Activated naive CD4-positive, alpha-beta T cell treated with anti-CD3 and anti-CD28 coated beads, Interleukin-2, amount 10 ng/mL, durations not matched to agents 7 days and 5 days (primary cell): ENCODE measurements at regions not wholly inside any gene's neighbourhood (a gene's known extent, or its start where the extent isn't known, plus 50 kb on each side); places are given as distances from the start of the nearest gene placed in this dataset.
A peak's percentile ranks its signal among the peaks of the same experiment; 100 is the strongest.

Source experiments
- CTCF ChIA-PET: fragments of 350-600 bp; sonication (Branson Sonifier 250); formaldehyde crosslinking; loops from one replicate; lab custom pipeline; 2021; ENCODE audit warnings: antibody characterized with exemption; lab: Charles Lee
- DNase-seq: peaks from one replicate; pipeline ENCODE4 v3.0.0-alpha.2; 2020
- H3K27ac Mint-ChIP-seq: one replicate; pipeline ENCODE4 v1.8.0; 2021; ENCODE audit warnings: mild to moderate bottlenecking, moderate library complexity, mixed read lengths
- H3K27me3 Mint-ChIP-seq: one replicate; pipeline ENCODE4 v1.8.0; 2021; ENCODE audit warnings: mild to moderate bottlenecking, mixed read lengths
- H3K36me3 Mint-ChIP-seq: one replicate; pipeline ENCODE4 v1.8.0; 2021; ENCODE audit warnings: mixed read lengths
- H3K4me1 Mint-ChIP-seq: one replicate; pipeline ENCODE4 v1.8.0; 2021; ENCODE audit warnings: mixed read lengths
- H3K4me3 Mint-ChIP-seq: one replicate; pipeline ENCODE4 v1.8.0; 2021; ENCODE audit warnings: mild to moderate bottlenecking, moderate library complexity, mixed read lengths
- H3K9me3 Mint-ChIP-seq: one replicate; pipeline ENCODE4 v1.8.0; 2021; ENCODE audit warnings: mixed read lengths

- H3K27me3 Mint-ChIP-seq = no peaks in the 10 kb centered on the region
- DNase-seq = no peak
- CTCF ChIA-PET = no interaction called here
- peaks cover 2% of the 10 kb centered on the region for H3K9me3 Mint-ChIP-seq
- no peak overlapping the region for H3K4me3 Mint-ChIP-seq
- H3K36me3 Mint-ChIP-seq = peaks cover 7% of the 10 kb centered on the region
- peak overlapping the region; percentile 0 for H3K27ac Mint-ChIP-seq
- H3K4me1 Mint-ChIP-seq = peaks cover 34% of the 10 kb centered on the region
Measured at GRCh38 chr6:90448836-90449235, 138.0 kb downstream of the MAP3K7 start.

DNA sequence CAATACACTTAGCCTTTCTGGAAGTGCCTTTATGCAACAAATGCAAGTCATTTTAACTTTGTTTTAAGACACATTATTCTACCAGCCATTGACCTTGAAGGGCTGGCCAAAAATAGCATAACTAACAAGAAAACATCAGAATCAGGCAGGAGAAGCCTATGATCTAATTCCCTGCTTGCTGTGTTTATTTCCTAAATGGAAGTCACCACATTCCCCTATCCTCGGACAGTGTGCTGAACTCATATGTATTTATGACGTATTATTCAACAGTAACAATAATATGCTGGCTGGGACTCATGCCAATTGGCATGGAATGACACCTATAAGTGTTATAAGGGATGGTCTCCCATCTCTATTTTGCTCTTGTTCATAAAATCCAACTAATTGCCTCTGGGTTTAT is 140.7 kb downstream of the MAP3K7 start:
- Mint-ChIP-seq H3K9me3 (peaks cover 2% of the 10 kb centered on the region), H3K27me3 (no peaks in the 10 kb centered on the region), H3K4me1 (peaks cover 39% of the 10 kb centered on the region), H3K36me3 (peaks cover 7% of the 10 kb centered on the region), H3K4me3 (no peak overlapping the region), H3K27ac (no peak overlapping the region)
- DNase-seq = no peak
- CTCF ChIA-PET = interaction anchor here (1.6 kb wide), 1 partner anchor 11 kb away, joined by 5 read pairs; no protein-coding TSS in a partner anchor

- Mint-ChIP-seq H3K27me3 (no peaks in the 10 kb centered on the region), H3K9me3 (no peaks in the 10 kb centered on the region), H3K36me3 (peaks cover 7% of the 10 kb centered on the region), H3K4me1 (peaks cover 38% of the 10 kb centered on the region), H3K4me3 (no peak overlapping the region), H3K27ac (no peak overlapping the region)
- DNase-seq = no peak
- CTCF ChIA-PET = no interaction called here
Measured at GRCh38 chr6:90445533-90446108, 141.3 kb downstream of the MAP3K7 start.

- H3K36me3 Mint-ChIP-seq = peaks cover 7% of the 10 kb centered on the region
- peak overlapping the region; percentile 52 for H3K27ac Mint-ChIP-seq
- H3K4me3 Mint-ChIP-seq = no peak overlapping the region
- no peaks in the 10 kb centered on the region for H3K27me3 Mint-ChIP-seq
- no peak for DNase-seq
- H3K9me3 Mint-ChIP-seq = no peaks in the 10 kb centered on the region
- peaks cover 33% of the 10 kb centered on the region for H3K4me1 Mint-ChIP-seq
- CTCF ChIA-PET = interaction anchor here (0.9 to 5.1 kb wide), 8 partner anchors 10 to 50 kb away, joined by 3 to 25 read pairs (median 6); no protein-coding TSS in a partner anchor
Measured at GRCh38 chr6:90444160-90444714, 142.6 kb downstream of the MAP3K7 start.

DNA sequence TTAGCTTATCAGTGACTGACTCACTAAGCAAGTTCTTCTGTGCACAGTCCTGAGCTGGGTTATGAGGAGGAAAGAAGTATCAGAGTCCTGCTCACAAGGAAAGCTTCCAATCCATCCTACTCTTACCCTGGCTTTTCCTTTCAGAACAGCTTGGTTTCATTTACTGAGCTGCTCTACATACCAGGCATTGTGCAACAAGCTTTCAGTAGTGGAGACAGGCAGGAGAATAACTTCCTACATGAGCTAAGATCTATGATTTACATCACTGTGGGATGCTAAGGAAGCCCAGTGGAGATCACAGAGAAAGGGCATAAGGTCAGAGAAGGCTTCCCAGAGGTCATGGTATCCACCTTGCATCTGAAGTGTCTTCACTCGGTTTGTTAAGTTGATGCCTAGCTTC is 144.5 kb downstream of the MAP3K7 start:
- Mint-ChIP-seq H3K27me3 (peaks cover 4% of the 10 kb centered on the region), H3K9me3 (no peaks in the 10 kb centered on the region), H3K4me1 (peaks cover 33% of the 10 kb centered on the region), H3K4me3 (no peak overlapping the region), H3K36me3 (peaks cover 7% of the 10 kb centered on the region), H3K27ac (no peak overlapping the region)
- no peak for DNase-seq
- CTCF ChIA-PET = interaction anchor here (0.7 to 5.1 kb wide), 7 partner anchors 14 to 50 kb away, joined by 3 to 25 read pairs (median 3); no protein-coding TSS in a partner anchor

- no peak for DNase-seq
- no peak overlapping the region for H3K27ac Mint-ChIP-seq
- H3K36me3 Mint-ChIP-seq = peaks cover 4% of the 10 kb centered on the region
- H3K4me1 Mint-ChIP-seq = peaks cover 23% of the 10 kb centered on the region
- peaks cover 4% of the 10 kb centered on the region for H3K27me3 Mint-ChIP-seq
- CTCF ChIA-PET = interaction anchor here (0.8 to 5.1 kb wide), 4 partner anchors 34 to 48 kb away, joined by 3 to 25 read pairs (median 3); no protein-coding TSS in a partner anchor
- no peak overlapping the region for H3K4me3 Mint-ChIP-seq
- no peaks in the 10 kb centered on the region for H3K9me3 Mint-ChIP-seq
Measured at GRCh38 chr6:90440586-90441283, 144.1 kb upstream of the BACH2 start.

DNA sequence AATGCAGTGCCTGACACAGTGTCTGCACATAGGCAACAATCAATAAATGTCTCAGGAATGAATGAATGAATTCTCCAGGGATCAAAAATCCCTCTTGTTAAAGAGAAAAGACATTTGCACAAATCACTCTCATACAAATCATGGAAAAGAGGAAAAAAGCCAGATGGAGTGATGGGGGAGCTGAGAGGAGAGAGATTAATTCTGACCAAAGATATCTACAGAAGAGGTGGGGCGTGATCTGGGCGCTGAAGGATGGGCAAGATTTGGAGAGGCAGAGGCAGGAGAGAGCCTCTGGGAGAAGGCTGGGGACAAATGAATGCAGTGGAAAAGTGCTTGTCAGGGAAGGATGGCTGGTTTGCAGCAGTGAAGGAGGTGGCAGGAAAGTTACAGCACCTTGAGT is 142.9 kb upstream of the BACH2 start:
- no peak for DNase-seq
- peaks cover 4% of the 10 kb centered on the region for H3K9me3 Mint-ChIP-seq
- CTCF ChIA-PET = no interaction called here
- peaks cover 13% of the 10 kb centered on the region for H3K4me1 Mint-ChIP-seq
- no peak overlapping the region for H3K27ac Mint-ChIP-seq
- H3K36me3 Mint-ChIP-seq = peaks cover 2% of the 10 kb centered on the region
- H3K4me3 Mint-ChIP-seq = no peak overlapping the region
- peaks cover 4% of the 10 kb centered on the region for H3K27me3 Mint-ChIP-seq

DNA sequence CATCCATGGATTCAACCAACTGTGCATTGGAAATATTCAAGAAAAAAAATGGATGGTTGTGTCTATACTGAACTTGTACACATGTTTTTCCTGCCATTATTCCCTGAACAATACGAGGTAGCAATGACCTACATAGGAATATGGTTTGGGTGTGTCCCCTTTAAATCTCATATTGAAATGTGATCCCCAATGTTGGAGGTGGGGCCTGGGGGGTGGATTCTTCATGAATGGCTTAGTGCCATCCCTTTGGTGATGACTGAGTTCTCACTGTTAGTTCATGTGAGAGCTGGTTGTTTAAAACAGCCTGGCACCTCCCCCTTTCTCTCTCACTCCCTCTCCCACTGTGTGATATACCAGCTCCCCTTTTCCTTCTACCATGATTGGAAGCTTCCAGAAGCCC is 139.8 kb upstream of the BACH2 start:
- no peak overlapping the region for H3K27ac Mint-ChIP-seq
- H3K9me3 Mint-ChIP-seq = peaks cover 30% of the 10 kb centered on the region
- H3K4me1 Mint-ChIP-seq = no peaks in the 10 kb centered on the region
- H3K27me3 Mint-ChIP-seq = peaks cover 4% of the 10 kb centered on the region
- no peak for DNase-seq
- H3K36me3 Mint-ChIP-seq = peaks cover 20% of the 10 kb centered on the region
- H3K4me3 Mint-ChIP-seq = no peak overlapping the region
- CTCF ChIA-PET = no interaction called here

- DNase-seq = no peak
- no peak overlapping the region for H3K27ac Mint-ChIP-seq
- no peaks in the 10 kb centered on the region for H3K4me1 Mint-ChIP-seq
- CTCF ChIA-PET = interaction anchor here (1.7 kb wide), 1 partner anchor 42 kb away, joined by 5 read pairs; no protein-coding TSS in a partner anchor
- H3K27me3 Mint-ChIP-seq = peaks cover 4% of the 10 kb centered on the region
- H3K36me3 Mint-ChIP-seq = peaks cover 21% of the 10 kb centered on the region
- no peak overlapping the region for H3K4me3 Mint-ChIP-seq
- peaks cover 34% of the 10 kb centered on the region for H3K9me3 Mint-ChIP-seq
Measured at GRCh38 chr6:90435207-90435899, 138.7 kb upstream of the BACH2 start.

DNA sequence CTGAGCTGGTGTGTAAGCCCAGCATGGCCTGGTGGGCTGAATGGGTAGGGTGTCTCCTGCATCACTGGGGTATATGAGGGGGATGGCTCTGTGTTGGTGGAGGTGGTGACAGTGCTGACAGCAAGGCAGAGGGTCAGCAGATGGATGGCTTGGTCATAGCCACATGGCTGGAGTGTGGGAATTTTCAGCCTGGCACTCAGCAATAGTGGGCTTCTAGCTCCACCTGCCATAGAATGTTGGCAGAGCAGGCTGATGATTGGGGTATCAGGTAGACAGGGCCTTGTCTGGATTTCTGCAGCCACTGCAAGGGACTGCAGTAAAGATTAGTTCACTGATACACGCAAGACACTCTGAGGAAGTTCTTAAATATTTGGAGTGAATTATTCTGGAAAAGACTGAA is 137.5 kb upstream of the BACH2 start:
- Mint-ChIP-seq H3K27ac (no peak overlapping the region), H3K27me3 (peaks cover 4% of the 10 kb centered on the region), H3K36me3 (peaks cover 28% of the 10 kb centered on the region), H3K4me1 (no peaks in the 10 kb centered on the region), H3K9me3 (peaks cover 44% of the 10 kb centered on the region), H3K4me3 (no peak overlapping the region)
- CTCF ChIA-PET = interaction anchor here (1.7 kb wide), 1 partner anchor 41 kb away, joined by 5 read pairs; no protein-coding TSS in a partner anchor
- DNase-seq = no peak

- no peak for DNase-seq
- Mint-ChIP-seq H3K36me3 (peaks cover 28% of the 10 kb centered on the region), H3K4me3 (no peak overlapping the region), H3K4me1 (no peaks in the 10 kb centered on the region), H3K9me3 (peaks cover 46% of the 10 kb centered on the region), H3K27me3 (no peaks in the 10 kb centered on the region), H3K27ac (no peak overlapping the region)
- CTCF ChIA-PET = no interaction called here
Measured at GRCh38 chr6:90432937-90433336, 136.3 kb upstream of the BACH2 start.

- Mint-ChIP-seq H3K4me1 (no peaks in the 10 kb centered on the region), H3K27me3 (no peaks in the 10 kb centered on the region), H3K4me3 (no peak overlapping the region), H3K27ac (no peak overlapping the region), H3K9me3 (peaks cover 46% of the 10 kb centered on the region), H3K36me3 (peaks cover 28% of the 10 kb centered on the region)
- CTCF ChIA-PET = interaction anchor here (1.4 kb wide), 1 partner anchor 13 kb away, joined by 3 read pairs; no protein-coding TSS in a partner anchor
- no peak for DNase-seq
Measured at GRCh38 chr6:90432041-90432775, 135.6 kb upstream of the BACH2 start.

DNA sequence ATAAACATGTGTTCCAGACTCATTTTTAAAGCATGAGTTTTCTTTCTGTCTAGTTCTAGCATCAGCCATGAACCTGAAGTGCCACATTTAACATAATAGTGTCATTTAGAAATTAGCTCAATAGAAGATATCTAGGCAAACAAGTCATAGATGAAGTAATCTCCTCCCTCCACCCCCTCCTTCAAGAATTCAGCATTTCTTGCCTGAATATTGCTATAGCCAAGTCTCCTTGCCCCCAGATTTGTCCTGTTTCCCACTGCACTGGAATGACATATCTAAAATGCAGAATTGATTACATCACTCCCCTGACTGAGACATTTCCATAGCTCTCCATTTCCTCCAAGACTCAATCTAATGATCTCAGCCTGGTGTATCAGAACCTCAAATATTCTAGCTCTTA is 134.9 kb upstream of the BACH2 start:
- Mint-ChIP-seq H3K36me3 (peaks cover 30% of the 10 kb centered on the region), H3K4me1 (no peaks in the 10 kb centered on the region), H3K9me3 (peaks cover 46% of the 10 kb centered on the region), H3K27me3 (no peaks in the 10 kb centered on the region), H3K27ac (no peak overlapping the region), H3K4me3 (no peak overlapping the region)
- no peak for DNase-seq
- CTCF ChIA-PET = interaction anchor here (1.4 kb wide), 1 partner anchor 12 kb away, joined by 3 read pairs; no protein-coding TSS in a partner anchor
